ENCODE measurements at regions not wholly inside any gene's neighbourhood (a gene's known extent, or its start where the extent isn't known, plus 50 kb on each side); places are given as distances from the start of the nearest gene placed in this dataset.

GRCh38 chr5:3230941-3231340, 364.7 kb upstream of the IRX1 start:
- TF ChIP-seq EZH2 (IDR thresholded peaks at IDR 0.05; ENCODE audit: low read depth) (no peak), CTCF (conservative IDR thresholded peaks at IDR 0.05) (no peak)
